Astrocyte of the spinal cord (primary cell): ENCODE measurements at regions not wholly inside any gene's neighbourhood (a gene's known extent, or its start where the extent isn't known, plus 50 kb on each side); places are given as distances from the start of the nearest gene placed in this dataset.

Source experiments
- DNase-seq: peaks from one replicate; pipeline ENCODE4 v3.0.0; 2011; ENCODE audit warnings: low read depth, low spot score
- H3K4me3 ChIP-seq: 2 replicates; pipeline ENCODE4 v1.5.1; 2011; ENCODE audit warnings: low read depth, mild to moderate bottlenecking, low read length, moderate library complexity
- CTCF ChIP-seq: IDR thresholded peaks from 2 replicates; pipeline ENCODE4 v1.5.1; 2012; ENCODE audit warnings: low read depth, mild to moderate bottlenecking, low read length, inconsistent platforms
- in situ Hi-C: cut with HindIII; loops from 2 replicates; pipeline ENCODE4 v1.10.0; 2017; ENCODE audit warnings: low sequenced_read_pairs

- in situ Hi-C loops: no loop called here
These were observed 73.6 kb upstream of the PPP2R2B start for GRCh38 chr5:146952168-146952567.

GRCh38 chr5:146956217-146956616 lies 77.7 kb upstream of the PPP2R2B start:
- no peak for TF ChIP-seq CTCF
- no peak overlapping the region for H3K4me3 ChIP-seq
- no peak for DNase-seq
- in situ Hi-C loops: no loop called here

More at GRCh38 chr5:146952168-146952567, 73.6 kb upstream of the PPP2R2B start:
- TF ChIP-seq CTCF: no peak
- H3K4me3 ChIP-seq: no peak overlapping the region
- DNase-seq: no peak

- H3K4me3 ChIP-seq: no peak overlapping the region
- in situ Hi-C loops: no loop called here
- no peak for DNase-seq
- TF ChIP-seq CTCF: no peak
These were observed 80.8 kb upstream of the PPP2R2B start for GRCh38 chr5:146959360-146959759.

GRCh38 chr5:146962801-146963355 lies 84.3 kb upstream of the PPP2R2B start:
- TF ChIP-seq CTCF: no peak
- no peak overlapping the region for H3K4me3 ChIP-seq
- in situ Hi-C loops: no loop called here
- peak; percentile 52 for DNase-seq

GRCh38 chr5:146965761-146966659 lies 87.5 kb upstream of the PPP2R2B start:
- in situ Hi-C loops: no loop called here
- peak; percentile 77 for DNase-seq
- peak; percentile 63 for TF ChIP-seq CTCF
- no peak overlapping the region for H3K4me3 ChIP-seq

- no peak for TF ChIP-seq CTCF
- DNase-seq: no peak
- H3K4me3 ChIP-seq: no peak overlapping the region
- in situ Hi-C loops: no loop called here
These were observed 89.1 kb upstream of the PPP2R2B start for GRCh38 chr5:146967646-146968045.
